ENCODE measurements at regions not wholly inside any gene's neighbourhood (a gene's known extent, or its start where the extent isn't known, plus 50 kb on each side); places are given as distances from the start of the nearest gene placed in this dataset.

- TF ChIP-seq CTBP1 (IDR thresholded peaks at IDR 0.05; ENCODE audit: borderline replicate concordance) (no peak), CXXC5 (CRISPR knock-in tag; IDR thresholded peaks at IDR 0.05) (no peak), HEY1 (CRISPR knock-in tag; IDR thresholded peaks at IDR 0.05; ENCODE audit: borderline replicate concordance) (no peak), ZNF311 (CRISPR knock-in tag; IDR thresholded peaks at IDR 0.05) (no peak), PHB2 (IDR thresholded peaks at IDR 0.05; ENCODE audit: low read depth) (no peak), GABPB1 (CRISPR knock-in tag; IDR thresholded peaks at IDR 0.05) (no peak), NR4A1 (CRISPR knock-in tag; IDR thresholded peaks at IDR 0.05) (no peak), NR4A1 (tag; IDR thresholded peaks at IDR 0.05) (no peak), ZNF277 (CRISPR knock-in tag; IDR thresholded peaks at IDR 0.05; ENCODE audit: borderline replicate concordance) (no peak), MECOM (CRISPR knock-in tag; IDR thresholded peaks at IDR 0.05) (no peak)
Observed at GRCh38 chr2:196449083-196449482, 190.4 kb upstream of the CCDC150 start (continued).

- H3K27ac ChIP-seq (ENCODE audit: extremely low read depth, low read depth, low read length), result no peak overlapping the region
Observed at GRCh38 chr2:196452758-196453157, 186.8 kb upstream of the CCDC150 start.

More at GRCh38 chr2:196452758-196453157, 186.8 kb upstream of the CCDC150 start:
- Histone ChIP-seq H2AFZ (ENCODE audit: low read depth, low read length) (no peak overlapping the region), H3K36me3 (ENCODE audit: control insufficient read depth, insufficient read depth, low read length) (no peaks in the 10 kb centered on the region), H3K9me1 (ENCODE audit: control insufficient read depth, insufficient read depth, low read length) (no peaks in the 10 kb centered on the region), H3K4me3 (no peak overlapping the region), H3K4me2 (ENCODE audit: insufficient read depth, low read length) (no peak overlapping the region), H3K9me3 (replicated peaks; ENCODE audit: control insufficient read depth, insufficient read depth, low read depth, low read length) (no peaks in the 10 kb centered on the region), H3K27me3 (ENCODE audit: control insufficient read depth in 2 of 2, insufficient read depth in 2 of 2, low read length in 2 of 2) (no peaks in the 10 kb centered on the region), H3K4me1 (replicated peaks in 1 of 2; ENCODE audit: control insufficient read depth in 2 of 2, insufficient read depth in 2 of 2, low read length in 2 of 2) (no peaks in the 10 kb centered on the region), H3K9ac (ENCODE audit: insufficient read depth in 1 of 2, low read depth in 2 of 2, low read length in 2 of 2) (no peak overlapping the region), H3K79me2 (ENCODE audit: control insufficient read depth, insufficient read depth, low read length) (no peaks in the 10 kb centered on the region), H4K20me1 (replicated peaks; ENCODE audit: control insufficient read depth, insufficient read depth, low read length) (no peaks in the 10 kb centered on the region)
- no peak for FAIRE-seq
- POLR2A ChIA-PET, result no interaction called here
- CTCF ChIA-PET (ENCODE audit: low intra/inter-chr PET ratio), result interaction anchor here (1.6 kb wide), 1 partner anchor 154 kb away, joined by 8 read pairs; no protein-coding TSS in a partner anchor
- in situ Hi-C loops (cut with MboI), result loop anchor here (10.0 kb wide), 1 partner anchor 158 kb away; no protein-coding TSS in a partner anchor
- DNase-seq (ENCODE audit: extremely low read depth in 1 of 4, low spot score in 3 of 4), result no peak
- no peak for TF ChIP-seq SAFB (IDR thresholded peaks at IDR 0.05; ENCODE audit: borderline replicate concordance, low read depth, low read length)
- no peak for TF ChIP-seq GABPA (tag; conservative IDR thresholded peaks at IDR 0.05; ENCODE audit: low read depth)
- TF ChIP-seq ZNF668 (CRISPR knock-in tag; IDR thresholded peaks at IDR 0.05), result no peak
- no peak for ATAC-seq
- no TSS peak for BruUV-seq (replicated peaks)
- intact Hi-C loops (cut with micrococcal nuclease), result loop anchor here (1.0 to 10.0 kb wide), 7 partner anchors 48 to 375 kb away; no protein-coding TSS in a partner anchor
